ENCODE measurements at regions not wholly inside any gene's neighbourhood (a gene's known extent, or its start where the extent isn't known, plus 50 kb on each side); places are given as distances from the start of the nearest gene placed in this dataset.
"Not testable (repeated sequence)": the region's sequence is repeated elsewhere in the genome, so short reads cannot be mapped to it uniquely, and the experiment has no call there.

DNA sequence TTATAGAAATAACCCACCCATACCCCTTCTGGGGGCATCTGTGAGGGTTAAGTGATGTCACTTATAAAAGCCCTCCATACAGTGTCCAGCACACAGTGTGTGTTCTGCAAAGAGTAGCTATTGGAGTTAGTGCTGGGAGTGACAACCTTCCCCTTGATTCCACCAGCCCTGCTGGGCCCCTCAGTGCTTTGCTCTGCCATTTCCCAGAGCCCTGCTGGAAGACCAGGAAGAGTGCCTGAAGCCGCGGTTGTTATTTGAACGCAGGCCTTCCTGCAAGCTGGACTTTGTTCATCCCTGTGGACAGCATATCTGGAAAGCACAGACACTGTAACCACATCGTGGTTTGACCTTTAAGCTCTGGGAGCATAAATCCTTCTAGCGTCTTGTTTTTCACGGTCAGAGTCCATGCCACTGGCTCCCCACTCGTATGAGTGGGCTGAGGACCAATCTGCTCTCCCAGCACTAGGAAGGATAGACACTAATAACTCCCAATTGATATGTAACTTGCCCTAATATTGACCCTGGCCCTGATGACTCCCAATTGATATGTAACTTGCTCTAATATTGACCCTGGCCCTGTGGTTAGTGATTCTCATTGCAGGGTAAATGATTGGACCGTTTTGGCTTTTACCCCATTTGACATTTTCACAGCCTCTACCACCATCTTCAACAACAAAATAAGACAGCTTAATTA, 297.1 kb upstream of the MAF start:
- peak in 1 of 2 donors; percentile 53 for ATAC-seq
- no peaks in the 10 kb centered on the region for H3K27me3 Mint-ChIP-seq

DNA sequence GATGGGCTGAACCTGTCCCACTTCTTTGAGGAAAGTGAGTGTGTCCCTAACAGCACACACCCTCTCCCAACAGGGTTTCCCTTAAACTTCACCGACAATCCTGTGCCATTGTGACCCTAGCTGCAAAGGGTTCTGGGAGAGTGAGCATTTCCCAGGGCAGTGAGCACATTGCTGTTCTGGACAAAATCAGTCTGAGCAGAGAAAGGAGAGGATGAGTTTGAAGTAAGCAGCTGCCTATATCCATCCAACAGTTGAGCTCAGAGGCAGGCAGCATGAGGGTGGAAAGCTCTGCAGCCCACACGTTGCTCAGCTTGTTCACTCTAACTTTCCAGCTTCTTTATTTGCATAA, 296.5 kb upstream of the MAF start:
- peak in 1 of 2 donors; percentile 22 for ATAC-seq
- no peak for DNase-seq (ENCODE audit: low spot score)
- Mint-ChIP-seq H3K27me3 (no peaks in the 10 kb centered on the region), H3K4me3 (no peak overlapping the region), H3K27ac (no peak overlapping the region), H3K9me3 (peaks cover 3% of the 10 kb centered on the region), H3K4me1 (ENCODE audit: low read depth in 2 of 2) (peaks cover 0 to 4% of the 10 kb centered on the region in 2 donors), H3K36me3 (no peaks in the 10 kb centered on the region)

More for the DNA sequence above, 297.1 kb upstream of the MAF start:
- no peak overlapping the region for H3K27ac Mint-ChIP-seq
- peaks cover 0 to 4% of the 10 kb centered on the region in 2 donors for H3K4me1 Mint-ChIP-seq (ENCODE audit: low read depth in 2 of 2)
- H3K36me3 Mint-ChIP-seq: no peaks in the 10 kb centered on the region
- H3K4me3 Mint-ChIP-seq: no peak overlapping the region
- peaks cover 3% of the 10 kb centered on the region for H3K9me3 Mint-ChIP-seq
- DNase-seq (ENCODE audit: low spot score): no peak

DNA sequence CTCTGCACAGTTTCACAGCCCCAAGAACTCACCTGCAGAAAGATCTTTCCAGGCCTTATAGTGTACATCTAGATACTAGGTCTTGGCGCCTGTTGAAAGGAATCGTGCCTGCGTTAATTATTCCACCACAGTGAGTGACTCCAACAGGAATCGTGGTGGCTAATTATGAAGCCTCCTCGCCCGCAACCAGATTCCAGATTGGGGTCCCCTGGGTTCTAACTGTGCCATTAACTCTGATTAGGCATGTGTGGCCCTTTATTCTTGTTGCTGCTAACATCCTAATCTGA, 295.3 kb upstream of the MAF start:
- Mint-ChIP-seq H3K9me3 (no peaks in the 10 kb centered on the region), H3K27ac (no peak overlapping the region), H3K27me3 (peaks cover 0 to 3% of the 10 kb centered on the region in 2 donors), H3K4me1 (ENCODE audit: low read depth in 2 of 2) (peaks cover 0 to 4% of the 10 kb centered on the region in 2 donors), H3K4me3 (no peak overlapping the region), H3K36me3 (no peaks in the 10 kb centered on the region)
- no peak for ATAC-seq
- DNase-seq (ENCODE audit: low spot score): no peak

DNA sequence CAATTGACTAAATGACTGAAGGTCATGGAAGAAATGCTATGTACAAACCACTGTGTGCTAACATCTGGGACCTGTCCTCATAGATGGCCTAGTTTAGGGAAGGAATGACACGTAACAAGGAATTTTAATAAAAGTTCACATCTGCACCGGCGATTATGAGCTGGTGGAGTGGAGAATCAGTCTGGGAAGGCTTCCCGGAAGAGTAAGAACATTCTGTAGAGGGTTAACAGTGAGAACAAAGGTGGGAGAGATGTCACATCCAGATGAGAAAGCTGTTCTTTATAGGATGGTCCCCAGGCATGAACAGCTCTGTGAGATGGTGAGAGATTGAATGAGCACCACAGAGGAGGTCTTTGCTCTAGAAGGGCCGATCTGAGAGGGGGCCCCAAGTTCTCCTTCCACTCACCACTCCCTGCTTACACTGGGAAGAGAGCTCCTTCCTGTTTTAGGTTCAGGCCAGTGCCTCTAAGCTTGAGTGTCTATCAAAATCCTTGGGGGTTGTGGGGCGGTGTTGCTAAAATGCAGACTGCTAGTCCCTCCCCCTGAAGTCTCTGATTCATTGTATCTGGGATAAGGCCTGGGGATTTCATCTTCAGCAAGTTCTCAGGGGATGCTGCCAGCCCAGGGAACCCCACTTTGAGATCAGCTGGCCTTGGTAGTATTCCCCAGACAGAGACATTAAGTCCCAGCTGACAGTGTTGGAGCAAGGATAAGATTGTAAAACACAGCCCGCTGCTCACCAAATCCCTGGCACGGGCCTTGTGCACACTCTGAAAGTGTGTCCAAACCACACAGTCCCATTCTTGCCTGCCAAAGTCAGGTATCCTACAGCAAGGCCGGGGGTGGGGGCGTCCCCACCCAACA, 294.7 kb upstream of the MAF start:
- Mint-ChIP-seq H3K27ac (no peak overlapping the region), H3K9me3 (no peaks in the 10 kb centered on the region), H3K4me3 (no peak overlapping the region), H3K27me3 (peaks cover 0 to 3% of the 10 kb centered on the region in 2 donors), H3K36me3 (no peaks in the 10 kb centered on the region), H3K4me1 (ENCODE audit: low read depth in 2 of 2) (peaks cover 0 to 4% of the 10 kb centered on the region in 2 donors)
- DNase-seq (ENCODE audit: low spot score) (no peak), ATAC-seq (no peak)

DNA sequence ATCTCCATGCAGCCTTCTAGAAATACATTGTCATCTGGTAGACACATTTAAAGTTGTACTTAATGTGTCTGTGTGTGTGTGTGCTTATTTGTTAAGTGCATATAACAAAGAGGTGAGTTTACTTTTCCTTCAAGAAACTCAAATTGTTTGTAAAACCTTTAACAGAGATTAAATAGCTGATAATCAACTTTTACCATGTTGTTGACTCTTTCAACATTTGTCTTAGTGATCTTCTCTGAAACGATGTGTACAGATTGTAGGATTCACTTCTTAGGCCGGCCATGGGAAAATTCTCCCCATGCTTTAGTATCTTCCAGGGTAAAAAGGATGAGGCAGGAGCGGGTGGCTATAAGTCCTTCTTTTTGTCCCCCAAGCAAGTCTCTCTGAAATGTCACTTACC, 292.9 kb upstream of the MAF start:
- Mint-ChIP-seq H3K36me3 (no peaks in the 10 kb centered on the region), H3K4me3 (no peak overlapping the region), H3K27ac (no peak overlapping the region), H3K27me3 (peaks cover 0 to 5% of the 10 kb centered on the region in 2 donors), H3K4me1 (ENCODE audit: low read depth in 2 of 2) (peaks cover 0 to 4% of the 10 kb centered on the region in 2 donors), H3K9me3 (no peaks in the 10 kb centered on the region)
- ATAC-seq (no peak), DNase-seq (ENCODE audit: low spot score) (no peak)

DNA sequence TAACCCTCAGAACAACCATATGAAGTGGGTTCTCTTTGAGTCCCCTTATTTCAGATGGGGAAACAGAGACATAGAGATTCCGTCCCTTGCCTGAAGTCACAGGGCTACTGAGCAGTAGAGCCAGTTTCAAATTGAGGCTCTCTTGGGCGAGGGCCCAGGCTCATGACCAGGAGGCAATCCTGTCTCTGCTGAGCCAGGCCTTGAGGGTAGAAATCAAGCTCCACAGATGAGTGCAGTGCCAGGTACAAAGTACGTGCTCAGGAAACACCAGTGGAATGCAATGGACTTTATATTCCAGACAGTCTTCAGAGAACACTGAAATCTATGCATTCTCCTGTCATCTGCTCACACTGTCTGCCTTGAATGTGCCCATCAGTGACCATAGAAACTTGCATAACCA, 291.7 kb upstream of the MAF start:
- no peaks in the 10 kb centered on the region for H3K36me3 Mint-ChIP-seq
- no peak overlapping the region for H3K4me3 Mint-ChIP-seq
- H3K27me3 Mint-ChIP-seq: peaks cover 3 to 5% of the 10 kb centered on the region in 2 donors
- ATAC-seq (no peak), DNase-seq (ENCODE audit: low spot score) (no peak)
- H3K4me1 Mint-ChIP-seq (ENCODE audit: low read depth in 2 of 2): no peaks in the 10 kb centered on the region
- no peak overlapping the region for H3K27ac Mint-ChIP-seq
- no peaks in the 10 kb centered on the region for H3K9me3 Mint-ChIP-seq

DNA sequence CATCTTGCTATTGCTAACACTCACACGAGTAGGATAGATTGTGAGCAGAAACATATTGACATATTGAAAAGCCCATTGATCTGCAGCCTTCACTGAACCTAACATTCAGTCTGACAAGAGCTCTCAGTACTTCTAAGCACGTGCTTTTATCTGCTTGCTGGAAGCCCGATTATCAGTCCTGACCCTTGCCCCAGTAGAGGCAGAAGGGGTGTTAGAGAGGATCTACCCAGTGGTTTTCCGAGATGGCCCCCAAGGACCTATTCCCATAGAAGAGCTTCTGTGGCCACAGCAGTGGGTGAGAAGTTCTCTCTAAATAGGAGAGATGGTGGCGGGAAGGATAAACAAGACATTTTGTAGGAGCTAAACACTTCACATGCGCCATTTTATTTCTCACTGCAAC, 290.9 kb upstream of the MAF start:
- ATAC-seq: no peak
- no peak for DNase-seq (ENCODE audit: low spot score)
- peaks cover 5 to 6% of the 10 kb centered on the region in 2 donors for H3K27me3 Mint-ChIP-seq
- no peaks in the 10 kb centered on the region for H3K36me3 Mint-ChIP-seq
- H3K27ac Mint-ChIP-seq: no peak overlapping the region
- H3K4me1 Mint-ChIP-seq (ENCODE audit: low read depth in 2 of 2): no peaks in the 10 kb centered on the region
- H3K9me3 Mint-ChIP-seq: no peaks in the 10 kb centered on the region
- no peak overlapping the region for H3K4me3 Mint-ChIP-seq

DNA sequence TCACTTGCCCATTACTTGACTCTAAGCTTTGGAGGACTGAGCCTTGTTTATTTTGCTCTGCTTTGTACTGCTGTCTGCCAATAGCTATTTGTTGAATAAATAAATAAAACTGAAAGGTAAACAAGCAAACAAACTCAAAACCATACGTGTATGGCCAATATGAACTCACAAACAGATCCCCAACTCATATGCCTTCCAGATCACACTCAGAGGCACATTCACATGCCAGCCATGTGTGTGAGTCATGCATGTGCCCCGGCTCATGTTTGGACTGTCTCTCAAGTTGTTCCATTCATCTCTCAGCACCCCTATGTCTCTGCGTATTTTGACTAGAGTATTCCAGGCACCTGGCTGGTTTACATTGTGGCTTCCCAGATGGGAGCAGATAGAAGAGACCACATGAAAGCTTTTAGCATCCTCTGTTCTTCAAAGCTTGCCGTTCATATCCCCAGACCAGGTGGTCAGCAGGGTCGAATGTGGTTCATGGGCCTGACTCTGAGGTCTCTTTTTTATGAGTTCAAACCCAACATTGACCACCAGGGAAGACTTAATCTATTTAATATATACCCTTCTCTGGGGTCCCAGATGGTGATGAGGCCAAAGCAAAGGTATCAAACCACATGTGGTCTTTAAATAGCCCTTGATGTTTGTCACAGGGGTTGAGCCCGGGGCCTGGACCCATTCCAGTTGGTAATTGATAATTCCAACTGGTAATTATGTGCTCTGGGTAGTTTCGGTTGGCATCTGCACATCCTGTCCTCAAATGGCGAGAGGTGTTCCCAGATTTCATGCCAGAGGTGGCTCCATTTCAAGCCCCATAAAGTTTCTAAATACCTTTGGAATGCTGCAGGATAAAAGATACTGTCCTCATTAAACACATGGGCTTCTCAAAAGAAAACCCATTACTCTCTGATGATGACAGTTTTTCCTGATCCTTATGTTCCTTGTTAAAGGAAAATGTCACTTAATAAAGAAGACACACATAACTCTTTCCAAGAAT, 287.3 kb upstream of the MAF start:
- Mint-ChIP-seq H3K4me1 (ENCODE audit: low read depth in 2 of 2) (peaks cover 0 to 3% of the 10 kb centered on the region in 2 donors), H3K27me3 (peaks cover 5 to 6% of the 10 kb centered on the region in 2 donors), H3K9me3 (no peaks in the 10 kb centered on the region), H3K36me3 (no peaks in the 10 kb centered on the region), H3K4me3 (no peak overlapping the region), H3K27ac (no peak overlapping the region)
- no peak for DNase-seq (ENCODE audit: low spot score)
- no peak for ATAC-seq

DNA sequence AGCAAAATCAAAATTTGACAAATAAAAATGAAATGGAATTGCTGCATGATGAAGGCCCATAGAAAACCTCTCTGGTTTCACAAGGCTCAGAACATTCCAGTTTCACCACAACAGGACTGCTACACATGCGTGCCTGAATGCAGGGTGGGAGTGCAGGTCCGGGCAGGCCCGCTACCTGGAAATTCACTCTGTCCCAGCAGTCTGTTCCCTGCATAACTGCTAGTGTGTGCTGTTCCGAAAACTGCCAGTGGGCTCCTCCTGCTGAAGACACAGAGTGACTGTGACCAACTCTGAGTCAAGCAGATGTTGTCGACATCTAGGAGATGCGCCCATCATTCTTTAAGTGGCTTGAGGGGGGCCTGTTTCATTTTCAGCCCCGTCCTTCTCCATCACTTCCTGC, 284.8 kb upstream of the MAF start:
- no peaks in the 10 kb centered on the region for H3K36me3 Mint-ChIP-seq
- ATAC-seq (no peak), DNase-seq (ENCODE audit: low spot score) (no peak)
- no peaks in the 10 kb centered on the region for H3K9me3 Mint-ChIP-seq
- H3K27ac Mint-ChIP-seq: no peak overlapping the region
- H3K27me3 Mint-ChIP-seq: peaks cover 5 to 13% of the 10 kb centered on the region in 2 donors
- H3K4me1 Mint-ChIP-seq (ENCODE audit: low read depth in 2 of 2): peaks cover 0 to 3% of the 10 kb centered on the region in 2 donors
- no peak overlapping the region for H3K4me3 Mint-ChIP-seq

DNA sequence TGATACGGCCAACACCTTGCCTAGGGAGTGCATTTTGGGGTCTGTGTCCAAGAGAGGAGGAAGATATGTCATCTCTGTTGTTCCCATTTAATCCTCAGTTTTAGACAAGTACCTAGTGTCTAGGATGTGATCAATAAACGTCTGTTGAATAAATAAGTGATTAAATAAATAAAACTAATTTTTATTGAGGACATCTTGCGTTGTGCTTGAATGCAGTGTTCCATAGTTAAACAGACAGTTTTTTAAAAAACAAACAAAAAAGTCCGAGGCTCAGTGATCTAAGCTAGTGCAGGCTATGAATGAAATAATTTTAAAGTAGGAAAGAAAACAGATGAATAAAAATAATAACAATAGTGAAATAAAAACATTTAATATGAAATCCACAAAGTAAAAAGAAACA, 283.0 kb upstream of the MAF start:
- no peaks in the 10 kb centered on the region for H3K36me3 Mint-ChIP-seq
- no peak for ATAC-seq
- peaks cover 5 to 17% of the 10 kb centered on the region in 2 donors for H3K27me3 Mint-ChIP-seq
- H3K4me1 Mint-ChIP-seq (ENCODE audit: low read depth in 2 of 2): peaks cover 0 to 3% of the 10 kb centered on the region in 2 donors
- no peak overlapping the region for H3K27ac Mint-ChIP-seq
- DNase-seq (ENCODE audit: low spot score): no peak
- no peak overlapping the region for H3K4me3 Mint-ChIP-seq
- no peaks in the 10 kb centered on the region for H3K9me3 Mint-ChIP-seq

DNA sequence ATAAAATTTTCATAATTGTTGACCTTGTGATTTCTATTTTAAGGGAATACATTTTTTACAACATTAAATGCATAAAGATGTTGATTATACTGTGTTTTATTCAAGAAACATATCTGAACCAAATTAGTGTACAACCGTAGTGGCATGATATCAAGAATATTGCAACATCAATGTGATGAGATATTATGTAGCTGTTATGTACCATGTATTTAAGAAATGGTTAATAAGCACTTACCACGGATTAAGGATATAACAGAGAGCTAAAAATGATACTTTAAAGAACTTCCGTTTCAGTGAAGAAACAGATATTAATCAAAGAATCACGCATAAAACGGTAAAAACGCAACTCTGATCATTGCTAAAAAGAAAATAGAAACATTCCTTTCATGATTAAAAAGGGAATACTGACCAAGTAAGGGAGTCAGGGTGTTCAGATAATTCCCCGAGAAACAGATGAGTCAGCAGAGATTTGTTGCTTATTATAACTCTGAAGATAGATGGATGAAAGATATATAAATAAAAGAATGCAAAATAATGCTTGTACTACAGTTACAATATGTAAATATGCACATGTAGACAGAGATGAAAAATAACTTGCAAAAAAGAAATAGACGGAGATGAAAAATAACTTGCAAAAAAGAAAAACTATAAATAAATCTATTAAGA, 281.9 kb upstream of the MAF start:
- no peaks in the 10 kb centered on the region for H3K36me3 Mint-ChIP-seq
- H3K27me3 Mint-ChIP-seq: peaks cover 9 to 23% of the 10 kb centered on the region in 2 donors
- H3K4me3 Mint-ChIP-seq: no peak overlapping the region
- peaks cover 0 to 3% of the 10 kb centered on the region in 2 donors for H3K4me1 Mint-ChIP-seq (ENCODE audit: low read depth in 2 of 2)
- no peak overlapping the region for H3K27ac Mint-ChIP-seq
- no peaks in the 10 kb centered on the region for H3K9me3 Mint-ChIP-seq
- DNase-seq (ENCODE audit: low spot score) (no peak), ATAC-seq (no peak)

DNA sequence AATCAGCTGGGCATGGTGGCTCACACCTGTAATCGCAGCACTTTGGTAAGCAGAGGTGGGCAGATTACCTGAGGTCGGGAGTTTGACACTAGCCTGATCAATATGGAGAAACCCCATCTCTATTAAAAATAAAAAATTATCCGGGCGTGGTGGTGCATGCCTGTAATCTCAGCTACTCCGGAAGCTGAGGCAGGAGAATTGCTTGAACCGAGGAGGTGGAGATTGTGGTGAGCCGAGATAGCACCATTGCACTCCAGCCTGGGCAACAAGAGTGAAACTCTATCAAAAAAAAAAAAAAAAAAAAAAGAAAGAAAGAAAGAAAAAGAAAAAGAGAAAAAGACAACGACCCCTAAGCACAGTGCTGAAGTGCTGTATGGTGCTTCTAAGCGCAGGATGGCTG, 280.6 kb upstream of the MAF start:
- not testable (repeated sequence) for H3K4me3 Mint-ChIP-seq; DNase-seq (ENCODE audit: low spot score); H3K27ac Mint-ChIP-seq; H3K9me3 Mint-ChIP-seq; H3K4me1 Mint-ChIP-seq (ENCODE audit: low read depth in 2 of 2); ATAC-seq; H3K36me3 Mint-ChIP-seq
- H3K27me3 Mint-ChIP-seq: peaks cover 9 to 17% of the 10 kb centered on the region in 2 donors

DNA sequence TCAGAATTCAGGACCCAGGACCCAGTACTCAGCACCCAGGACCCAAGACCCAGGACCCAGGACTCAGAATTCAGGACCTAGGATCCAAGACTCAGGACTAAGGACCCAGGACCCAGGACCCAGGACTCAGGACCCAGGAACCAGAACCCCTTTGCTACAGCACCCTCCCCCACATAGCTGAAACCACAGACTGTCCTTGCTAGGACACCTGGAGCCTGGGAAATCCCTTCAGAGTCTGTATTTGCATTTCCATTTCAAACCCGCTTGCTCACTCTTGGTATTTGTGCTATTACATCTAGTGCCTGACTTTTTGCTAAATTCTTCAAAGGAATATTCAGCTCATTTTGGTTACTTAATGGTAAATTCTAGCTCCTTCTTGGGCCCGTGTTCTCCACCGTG, 275.8 kb upstream of the MAF start:
- Mint-ChIP-seq H3K27me3 (peaks cover 10 to 11% of the 10 kb centered on the region in 2 donors), H3K9me3 (no peaks in the 10 kb centered on the region), H3K4me1 (ENCODE audit: low read depth in 2 of 2) (no peaks in the 10 kb centered on the region), H3K27ac (no peak overlapping the region), H3K4me3 (no peak overlapping the region), H3K36me3 (no peaks in the 10 kb centered on the region)
- no peak for DNase-seq (ENCODE audit: low spot score)
- ATAC-seq: no peak

Data from natural killer cell treated with Interleukin-12 subunit alpha and Interleukin-12 subunit beta and Interleukin-15 and Interleukin-18, amount 100 ng/mL, for 72 hours (primary cell).